IMR-90 (cell line): ENCODE measurements at regions not wholly inside any gene's neighbourhood (a gene's known extent, or its start where the extent isn't known, plus 50 kb on each side); places are given as distances from the start of the nearest gene placed in this dataset.

Source experiments
- ATAC-seq: fragments of 200-7000 bp; cut with Tn5 transposase; 2 replicates; pipeline ENCODE4 v1.9.1; 2020; ENCODE audit warnings: low read depth, mild to moderate bottlenecking, moderate library complexity
- BruUV-seq: library from RNA; stranded (reverse); fragments of 400-500 nt; replicated peaks from 2 replicates; lab custom pipeline; 2021; lab: Mats Ljungman, UMichigan
- CTCF ChIA-PET: fragments of 300-600 bp; formaldehyde crosslinking; extraction: SDS; loops from one replicate; lab custom pipeline; 2021; ENCODE audit warnings: antibody characterized with exemption; lab: Yijun Ruan, JAX
- POLR2A ChIA-PET: fragments of 300-600 bp; sonication (Branson Sonifier 250); formaldehyde crosslinking; loops from one replicate; lab custom pipeline; 2022; ENCODE audit warnings: antibody characterized with exemption; ENCODE audit not compliant: unreplicated experiment; lab: Charles Lee
- DNase-seq: peaks from one replicate; pipeline ENCODE4 v3.0.0; 2013
- H2AFZ ChIP-seq: replicated peaks from 2 replicates; pipeline ENCODE3; 2013; ENCODE audit warnings: low read length, mild to moderate bottlenecking; ENCODE audit not compliant: poor library complexity
- H2AK5ac ChIP-seq: 2 replicates; pipeline ENCODE4 v1.6.1; 2013; ENCODE audit warnings: low read depth, low read length, inconsistent platforms
- H2AK9ac ChIP-seq: replicated peaks from 2 replicates; pipeline ENCODE3; 2013; ENCODE audit warnings: mild to moderate bottlenecking, low read depth, low read length, moderate library complexity; ENCODE audit not compliant: poor library complexity
- H2BK120ac ChIP-seq: 2 replicates; pipeline ENCODE4 v1.6.1; 2013; ENCODE audit warnings: low read depth, low read length, inconsistent platforms
- H2BK15ac ChIP-seq: 3 replicates; pipeline ENCODE4 v1.6.1; 2013; ENCODE audit warnings: low read depth, low read length, inconsistent platforms
- H2BK20ac ChIP-seq: 2 replicates; pipeline ENCODE4 v1.6.1; 2013; ENCODE audit warnings: low read depth, mild to moderate bottlenecking, inconsistent platforms, low read length, moderate library complexity
- H2BK5ac ChIP-seq: 2 replicates; pipeline ENCODE4 v1.6.1; 2013; ENCODE audit warnings: mild to moderate bottlenecking, low read depth, low read length, inconsistent platforms; ENCODE audit not compliant: poor library complexity, severe bottlenecking
- H3K14ac ChIP-seq: replicated peaks from 2 replicates; pipeline ENCODE4 v1.6.1; 2013; ENCODE audit warnings: low read depth, low read length, inconsistent platforms
- H3K18ac ChIP-seq: 2 replicates; pipeline ENCODE4 v1.6.1; 2013; ENCODE audit warnings: low read depth, low read length, control low read depth
- H3K23ac ChIP-seq: 2 replicates; pipeline ENCODE4 v1.6.1; 2013; ENCODE audit warnings: low read depth, low read length, inconsistent platforms
- H3K27ac ChIP-seq: 2 replicates; pipeline ENCODE4 v1.5.1; 2013; ENCODE audit warnings: mild to moderate bottlenecking, control low read depth, low read length; ENCODE audit not compliant: insufficient read depth
- H3K27me3 ChIP-seq: 2 replicates; pipeline ENCODE4 v1.6.1; 2013; ENCODE audit warnings: low read length; ENCODE audit not compliant: control insufficient read depth, insufficient read depth
- H3K36me3 ChIP-seq: 2 replicates; pipeline ENCODE4 v1.6.1; 2013; ENCODE audit warnings: low read length, mixed read lengths; ENCODE audit not compliant: control insufficient read depth, insufficient read depth
- H3K4ac ChIP-seq: 2 replicates; pipeline ENCODE4 v1.6.1; 2013; ENCODE audit warnings: low read depth, low read length, inconsistent platforms
- H3K4me1 ChIP-seq: 2 replicates; pipeline ENCODE4 v1.6.1; 2013; ENCODE audit warnings: low read length, mixed read lengths; ENCODE audit not compliant: control insufficient read depth, insufficient read depth
- H3K4me2 ChIP-seq: 2 replicates; pipeline ENCODE4 v1.6.1; 2013; ENCODE audit warnings: low read depth, mild to moderate bottlenecking, control low read depth, low read length, moderate library complexity
- H3K4me3 ChIP-seq: 2 replicates; pipeline ENCODE4 v1.5.1; 2013; ENCODE audit warnings: low read depth, mild to moderate bottlenecking, control low read depth, low read length, moderate library complexity; ENCODE audit not compliant: insufficient read depth
- H3K56ac ChIP-seq: 2 replicates; pipeline ENCODE4 v1.6.1; 2013; ENCODE audit warnings: low read length, inconsistent platforms; ENCODE audit not compliant: insufficient read depth; ENCODE audit errors: extremely low read depth
- H3K79me1 ChIP-seq, 2 experiments: 2 replicates each; pipeline ENCODE4 v1.6.1; 2013; ENCODE audit warnings: low read length in 2 of 2, inconsistent platforms in 1 of 2, low read depth in 1 of 2
- H3K9ac ChIP-seq: 2 replicates; pipeline ENCODE4 v1.6.1; 2013; ENCODE audit warnings: low read depth, low read length, control low read depth
- H3K9me1 ChIP-seq: 2 replicates; pipeline ENCODE4 v1.6.1; 2013; ENCODE audit warnings: low read length, inconsistent platforms; ENCODE audit not compliant: insufficient read depth
- H3K9me3 ChIP-seq: 2 replicates; pipeline ENCODE4 v1.6.1; 2013; ENCODE audit warnings: low read length; ENCODE audit not compliant: control insufficient read depth, insufficient read depth
- H4K20me1 ChIP-seq: 2 replicates; pipeline ENCODE4 v1.6.1; 2013; ENCODE audit warnings: low read length, inconsistent platforms; ENCODE audit not compliant: insufficient read depth
- H4K5ac ChIP-seq: 2 replicates; pipeline ENCODE4 v1.6.1; 2013; ENCODE audit warnings: mild to moderate bottlenecking, low read depth, low read length, control low read depth
- H4K8ac ChIP-seq, 2 experiments: 2 replicates each; pipeline ENCODE4 v1.6.1; 2013; ENCODE audit warnings: low read depth in 2 of 2, low read length in 2 of 2, control low read depth in 1 of 2, inconsistent platforms in 1 of 2
- H4K91ac ChIP-seq: 2 replicates; pipeline ENCODE4 v1.6.1; 2013; ENCODE audit warnings: low read depth, low read length, inconsistent platforms; ENCODE audit not compliant: insufficient read depth
- BHLHE40 ChIP-seq: fragments of 150-350 bp; IDR thresholded peaks from 2 replicates; pipeline ENCODE4 v1.6.1; 2016; ENCODE audit warnings: mild to moderate bottlenecking, low read depth, low read length
- FOS ChIP-seq: fragments of 150-350 bp; IDR thresholded peaks from 2 replicates; pipeline ENCODE4 v1.6.1; 2016; ENCODE audit warnings: low read depth, low read length
- WGBS, 2 experiments: methylation state at CpG; one replicate each; pipeline versions ENCODE4 v1.1.5 to v1.1.7; 2013; ENCODE audit warnings: missing lambda C conversion rate in 2 of 2; ENCODE audit not compliant: insufficient read length in 1 of 2; ENCODE audit errors: extremely low coverage in 2 of 2; 5-methylcytosine and 5-hydroxymethylcytosine counted together
- dilution Hi-C: fragments of 300-500 bp; cut with HindIII; formaldehyde crosslinking; loops from one replicate; pipeline ENCODE4 v1.14.3; 2018; ENCODE audit warnings: low sequenced_read_pairs; ENCODE audit not compliant: unreplicated experiment
- in situ Hi-C: fragments of 300-500 bp; cut with MboI; formaldehyde crosslinking; loops from 3 replicates; pipeline ENCODE4 v1.14.3; 2019; ENCODE audit warnings: low sequenced_read_pairs, inconsistent platforms, mixed read lengths
- intact Hi-C: fragments of 100-400 bp; cut with micrococcal nuclease; formaldehyde crosslinking; loops from 2 replicates; pipeline ENCODE4 v1.10.0; 2022
- TF ChIP-seq, protein P1 (sequence below): fragments of 150-350 bp; IDR thresholded peaks from 2 replicates; pipeline ENCODE4 v1.6.1; 2017; ENCODE audit warnings: mild to moderate bottlenecking, antibody characterized with exemption, low read length, low read depth

GRCh38 chr5:126093718-126094117 lies 329.5 kb upstream of the GRAMD2B start:
- H3K18ac ChIP-seq: no peak overlapping the region
- no peaks in the 10 kb centered on the region for H3K4me1 ChIP-seq
- H3K79me1 ChIP-seq: no peaks in the 10 kb centered on the region
- ATAC-seq (no peak), DNase-seq (no peak)
- dilution Hi-C loops (no loop called here), intact Hi-C loops (no loop called here), in situ Hi-C loops (no loop called here)
- no peaks in the 10 kb centered on the region for H4K20me1 ChIP-seq
- no peak overlapping the region for H2BK120ac ChIP-seq
- no peak overlapping the region for H3K9ac ChIP-seq
- no peak overlapping the region for H2AK9ac ChIP-seq
- H3K4me3 ChIP-seq: no peak overlapping the region
- no peaks in the 10 kb centered on the region for H3K9me1 ChIP-seq
- no peak overlapping the region for H2BK15ac ChIP-seq
- no peak overlapping the region for H3K14ac ChIP-seq
- H2BK20ac ChIP-seq: no peak overlapping the region
- WGBS, 2 experiments: no CpG with 5 or more reads among the region's 5 CpGs
- H3K23ac ChIP-seq: no peak overlapping the region
- ChIA-PET CTCF (no interaction called here), POLR2A (no interaction called here)
- H3K27ac ChIP-seq: no peak overlapping the region
- no peak overlapping the region for H4K91ac ChIP-seq
- H2AFZ ChIP-seq: no peak overlapping the region
- no peak overlapping the region for H3K56ac ChIP-seq
- TF ChIP-seq FOS: no peak
- no peak for TF ChIP-seq BHLHE40
- TF ChIP-seq, protein P1, sequence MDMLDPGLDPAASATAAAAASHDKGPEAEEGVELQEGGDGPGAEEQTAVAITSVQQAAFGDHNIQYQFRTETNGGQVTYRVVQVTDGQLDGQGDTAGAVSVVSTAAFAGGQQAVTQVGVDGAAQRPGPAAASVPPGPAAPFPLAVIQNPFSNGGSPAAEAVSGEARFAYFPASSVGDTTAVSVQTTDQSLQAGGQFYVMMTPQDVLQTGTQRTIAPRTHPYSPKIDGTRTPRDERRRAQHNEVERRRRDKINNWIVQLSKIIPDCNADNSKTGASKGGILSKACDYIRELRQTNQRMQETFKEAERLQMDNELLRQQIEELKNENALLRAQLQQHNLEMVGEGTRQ: no peak
- H4K8ac ChIP-seq: no peak overlapping the region
- no peak overlapping the region for H2AK5ac ChIP-seq
- no peak overlapping the region for H4K5ac ChIP-seq
- no peaks in the 10 kb centered on the region for H3K9me3 ChIP-seq
- no peak overlapping the region for H2BK5ac ChIP-seq
- H3K36me3 ChIP-seq: no peaks in the 10 kb centered on the region
- no peaks in the 10 kb centered on the region for H3K27me3 ChIP-seq
- no peak overlapping the region for H3K4ac ChIP-seq
- BruUV-seq: no TSS peak
- no peak overlapping the region for H3K4me2 ChIP-seq
